Thoracic aorta (tissue), 2 donors: ENCODE measurements at regions not wholly inside any gene's neighbourhood (a gene's known extent, or its start where the extent isn't known, plus 50 kb on each side); places are given as distances from the start of the nearest gene placed in this dataset.

ENCODE experiments used
- ATAC-seq: fragments of 150-250 bp; one replicate; pipeline ENCODE4 v1.8.0; 2017; ENCODE audit warnings: low read depth; ENCODE audit not compliant: insufficient number of reproducible peaks, low FRiP score
- DNase-seq: peaks from one replicate; pipeline ENCODE4 v3.0.0-alpha.2; 2020; ENCODE audit warnings: low spot score
- H3K27ac ChIP-seq, 2 donors: fragments of 200-600 bp; sonication (generic); 1 replicate in 1 of 2; 2 replicates in 1 of 2; pipeline ENCODE4 v1.5.1; 2016; ENCODE audit warnings: mild to moderate bottlenecking in 2 of 2, moderate library complexity in 2 of 2
- H3K27me3 ChIP-seq: fragments of 200-600 bp; sonication (generic); replicated peaks from 2 replicates; pipeline ENCODE4 v1.6.0; 2016; ENCODE audit warnings: mild to moderate bottlenecking; ENCODE audit not compliant: insufficient read depth
- H3K36me3 ChIP-seq: fragments of 200-600 bp; sonication (generic); one replicate; pipeline ENCODE4 v1.5.1; 2016
- H3K4me1 ChIP-seq, 2 donors: fragments of 200-600 bp; sonication (generic); 1 replicate in 1 of 2; 2 replicates in 1 of 2; pipeline versions ENCODE4 v1.5.1 to v1.6.0; 2016; ENCODE audit warnings: low read depth in 2 of 2, mild to moderate bottlenecking in 1 of 2; ENCODE audit not compliant: control insufficient read depth in 1 of 2
- H3K4me3 ChIP-seq: fragments of 200-600 bp; sonication (generic); 2 replicates; pipeline ENCODE4 v1.5.1; 2016; ENCODE audit warnings: mild to moderate bottlenecking
- H3K9me3 ChIP-seq: fragments of 200-600 bp; sonication (generic); 2 replicates; pipeline ENCODE4 v1.5.1; 2016
- CTCF ChIP-seq: fragments of 200-600 bp; sonication (generic); IDR thresholded peaks from one replicate; pipeline ENCODE4 v1.5.1; 2019; ENCODE audit warnings: antibody characterized with exemption

GRCh38 chr10:29709484-29710002 is 74.8 kb upstream of the SVIL start:
- H3K4me1 ChIP-seq = peaks cover 5 to 74% of the 10 kb centered on the region in 2 donors
- no peak for TF ChIP-seq CTCF
- no peaks in the 10 kb centered on the region for H3K9me3 ChIP-seq
- H3K27ac ChIP-seq = no peak overlapping the region
- H3K36me3 ChIP-seq = peaks cover 6% of the 10 kb centered on the region
- ATAC-seq (no peak), DNase-seq (no peak)
- no peaks in the 10 kb centered on the region for H3K27me3 ChIP-seq
- no peak overlapping the region for H3K4me3 ChIP-seq

- H3K27ac ChIP-seq = peak overlapping the region; percentile 46 to 55
- no peak for ATAC-seq
- peak overlapping the region; percentile 20 for H3K4me3 ChIP-seq
Observed at GRCh38 chr10:29703271-29703670, 68.5 kb upstream of the SVIL start.

GRCh38 chr10:29702273-29703164 is 67.7 kb upstream of the SVIL start:
- no peak for TF ChIP-seq CTCF
- DNase-seq (no peak), ATAC-seq (no peak)
- Histone ChIP-seq H3K27me3 (no peaks in the 10 kb centered on the region), H3K27ac (peak overlapping the region; percentile 46 to 50), H3K4me3 (peak overlapping the region; percentile 20), H3K4me1 (peaks cover 17 to 68% of the 10 kb centered on the region in 2 donors), H3K36me3 (no peaks in the 10 kb centered on the region), H3K9me3 (no peaks in the 10 kb centered on the region)

More at GRCh38 chr10:29703271-29703670, 68.5 kb upstream of the SVIL start:
- Histone ChIP-seq H3K27me3 (no peaks in the 10 kb centered on the region), H3K36me3 (no peaks in the 10 kb centered on the region), H3K4me1 (peaks cover 17 to 69% of the 10 kb centered on the region in 2 donors), H3K9me3 (no peaks in the 10 kb centered on the region)
- no peak for DNase-seq
- TF ChIP-seq CTCF = no peak

- no peaks in the 10 kb centered on the region for H3K9me3 ChIP-seq
- H3K27ac ChIP-seq = no peak overlapping the region
- no peaks in the 10 kb centered on the region for H3K27me3 ChIP-seq
- ATAC-seq (no peak), DNase-seq (no peak)
- H3K36me3 ChIP-seq = no peaks in the 10 kb centered on the region
- H3K4me3 ChIP-seq = no peak overlapping the region
- TF ChIP-seq CTCF = no peak
- H3K4me1 ChIP-seq = peaks cover 17 to 73% of the 10 kb centered on the region in 2 donors
Observed at GRCh38 chr10:29701306-29701705, 66.5 kb upstream of the SVIL start.

GRCh38 chr10:29699621-29700020 is 64.8 kb upstream of the SVIL start:
- no peak overlapping the region for H3K4me3 ChIP-seq
- DNase-seq (no peak), ATAC-seq (no peak)
- H3K36me3 ChIP-seq = no peaks in the 10 kb centered on the region
- peaks cover 23 to 74% of the 10 kb centered on the region in 2 donors for H3K4me1 ChIP-seq
- peak overlapping the region; percentile 52 to 58 for H3K27ac ChIP-seq
- H3K9me3 ChIP-seq = no peaks in the 10 kb centered on the region
- H3K27me3 ChIP-seq = no peaks in the 10 kb centered on the region
- TF ChIP-seq CTCF = no peak
